GM18505 (cell line): ENCODE measurements at regions not wholly inside any gene's neighbourhood (a gene's known extent, or its start where the extent isn't known, plus 50 kb on each side); places are given as distances from the start of the nearest gene placed in this dataset.

Experiments
- ATAC-seq: cut with Tn5 transposase; IDR thresholded peaks from one replicate; pipeline ENCODE4 v1.9.1; 2021; ENCODE audit not compliant: unreplicated experiment
- POLR2A ChIP-seq: IDR thresholded peaks from 4 replicates; pipeline ENCODE4 v1.6.1; 2011; ENCODE audit warnings: borderline replicate concordance; ENCODE audit not compliant: insufficient read depth, insufficient read length; ENCODE audit errors: extremely low read depth

- no peak for ATAC-seq
- no peak for TF ChIP-seq POLR2A
These were observed 339.0 kb downstream of the METTL15 start for GRCh38 chr11:28447226-28447625.

- ATAC-seq = no peak
- TF ChIP-seq POLR2A = no peak
These were observed 333.9 kb downstream of the METTL15 start for GRCh38 chr11:28442131-28442530.

GRCh38 chr11:28439403-28439802, 331.2 kb downstream of the METTL15 start:
- no peak for TF ChIP-seq POLR2A

GRCh38 chr11:28420099-28420498, 311.9 kb downstream of the METTL15 start:
- no peak for TF ChIP-seq POLR2A
- ATAC-seq = no peak

More at GRCh38 chr11:28439403-28439802, 331.2 kb downstream of the METTL15 start:
- ATAC-seq = no peak

GRCh38 chr11:28417601-28418323, 309.6 kb downstream of the METTL15 start:
- no peak for ATAC-seq

GRCh38 chr11:28412029-28412428, 303.8 kb downstream of the METTL15 start:
- no peak for TF ChIP-seq POLR2A
- no peak for ATAC-seq

More at GRCh38 chr11:28417601-28418323, 309.6 kb downstream of the METTL15 start:
- no peak for TF ChIP-seq POLR2A

GRCh38 chr11:28401446-28401845, 293.3 kb downstream of the METTL15 start:
- ATAC-seq = no peak
- no peak for TF ChIP-seq POLR2A

GRCh38 chr11:28400331-28401100, 292.3 kb downstream of the METTL15 start:
- no peak for ATAC-seq
- TF ChIP-seq POLR2A = no peak

- no peak for ATAC-seq
- no peak for TF ChIP-seq POLR2A
These were observed 285.2 kb downstream of the METTL15 start for GRCh38 chr11:28393348-28393747.

GRCh38 chr11:28384418-28384817, 276.2 kb downstream of the METTL15 start:
- TF ChIP-seq POLR2A = no peak
- no peak for ATAC-seq

GRCh38 chr11:28383456-28383855, 275.3 kb downstream of the METTL15 start:
- TF ChIP-seq POLR2A = no peak
- ATAC-seq = no peak
